GM12892 (cell line): ENCODE measurements at regions not wholly inside any gene's neighbourhood (a gene's known extent, or its start where the extent isn't known, plus 50 kb on each side); places are given as distances from the start of the nearest gene placed in this dataset.

Source experiments
- POLR2A ChIP-seq: IDR thresholded peaks from 2 replicates; pipeline ENCODE4 v1.6.1; 2011; ENCODE audit warnings: low read depth, low read length, control low read depth
- POLR2AphosphoS5 ChIP-seq: IDR thresholded peaks from 2 replicates; pipeline ENCODE4 v1.6.1; 2011; ENCODE audit warnings: low read depth, low read length, control low read depth

DNA sequence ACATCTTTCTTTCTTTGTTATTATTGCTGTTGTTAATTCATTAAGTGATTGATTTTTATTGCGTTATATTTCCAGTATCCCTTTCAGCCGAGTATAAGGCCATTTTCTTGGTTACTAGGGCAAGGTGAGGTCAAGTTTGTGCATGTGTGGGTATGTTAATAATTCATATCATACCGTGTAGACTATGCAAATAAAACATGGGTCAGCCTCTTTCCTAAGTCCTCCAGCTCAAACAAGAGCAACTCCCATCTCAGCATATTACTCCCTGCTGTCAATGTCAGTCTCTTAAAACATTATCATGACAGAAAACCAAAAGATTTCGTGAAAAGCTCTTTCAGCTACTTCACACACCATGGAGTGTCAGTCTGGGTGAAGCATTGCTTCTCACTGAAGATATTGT is 103.9 kb upstream of the ST8SIA2 start:
- TF ChIP-seq POLR2A (no peak), POLR2AphosphoS5 (no peak)
